SK-MEL-5 (cell line): ENCODE measurements at regions not wholly inside any gene's neighbourhood (a gene's known extent, or its start where the extent isn't known, plus 50 kb on each side); places are given as distances from the start of the nearest gene placed in this dataset.

ENCODE experiments used
- DNase-seq: peaks from one replicate; pipeline ENCODE4 v3.0.0-alpha.2; 2016; ENCODE audit warnings: low read depth, low spot score
- in situ Hi-C: cut with HindIII; loops from 2 replicates; pipeline ENCODE4 v1.10.0; 2016; ENCODE audit warnings: low sequenced_read_pairs, high pct_unique_total_duplicates, low pct_unique_long_range_greater_than_20kb

DNA sequence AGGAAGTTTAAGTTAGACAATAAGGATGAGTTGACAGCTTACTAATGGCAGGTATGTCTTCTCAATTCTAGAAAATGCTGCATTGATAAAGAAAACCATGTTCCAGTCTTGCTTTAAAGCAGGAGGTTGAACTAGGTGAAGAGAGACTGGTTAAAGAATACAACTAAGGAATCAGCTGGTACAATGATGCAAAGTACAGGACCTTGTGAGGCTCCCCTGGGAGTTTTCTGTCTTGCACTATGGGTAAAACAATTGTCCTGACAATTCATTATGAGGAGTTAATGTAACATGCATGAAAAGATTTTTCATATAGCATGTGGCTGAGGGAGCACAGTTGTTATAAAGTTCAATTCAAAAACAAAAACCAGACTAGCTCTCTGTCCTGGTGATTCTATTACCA is 157.2 kb downstream of the BMP2 start:
- DNase-seq, result no peak
- in situ Hi-C loops, result no loop called here

DNA sequence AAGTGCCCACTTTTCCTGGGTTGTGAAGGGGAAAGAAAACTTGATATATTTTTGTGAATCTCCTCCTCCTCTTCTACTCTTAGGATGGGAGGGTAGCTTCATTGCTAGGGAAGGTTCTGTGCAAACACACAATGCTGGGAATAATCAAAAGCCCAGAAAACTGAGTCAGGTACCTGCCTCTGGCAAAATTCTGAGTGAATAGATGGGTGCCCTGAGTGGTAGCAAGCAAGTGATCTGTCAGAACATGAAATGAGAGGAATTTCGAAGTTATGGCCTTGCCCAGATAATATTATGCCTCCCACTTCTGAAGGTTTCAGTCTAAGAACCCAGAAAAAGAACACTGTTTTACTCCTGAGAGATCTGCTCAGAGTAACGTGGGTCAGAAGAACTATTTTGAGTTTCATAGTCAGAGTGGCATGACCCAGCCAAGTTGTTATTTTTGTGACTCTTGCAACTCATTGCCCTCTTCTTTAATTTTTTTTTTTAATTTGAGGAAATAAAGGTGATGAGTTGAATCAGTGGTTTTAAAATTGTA is 158.3 kb downstream of the BMP2 start:
- in situ Hi-C loops, result no loop called here
- no peak for DNase-seq

DNA sequence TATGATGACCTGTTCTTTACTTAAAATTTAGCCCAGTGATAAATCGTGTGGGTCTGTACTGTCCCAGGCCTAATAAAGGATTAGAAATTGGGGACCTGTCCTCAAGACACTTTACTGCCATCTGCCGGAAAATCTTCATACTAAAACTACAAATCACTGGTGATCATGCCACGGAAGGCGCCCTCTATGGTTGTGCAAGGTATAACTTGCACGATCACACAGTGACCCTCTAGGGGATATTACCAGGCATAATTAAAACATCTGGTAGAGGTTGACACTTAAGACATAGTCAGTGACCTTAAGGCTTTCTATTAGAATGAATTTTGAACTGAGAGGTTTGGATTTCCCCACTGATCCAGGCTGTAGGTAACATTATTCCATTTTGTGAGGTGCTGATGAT is 172.6 kb downstream of the BMP2 start:
- in situ Hi-C loops, result no loop called here
- peak; percentile 84 for DNase-seq

GRCh38 chr20:6940876-6941275 is 173.4 kb downstream of the BMP2 start:
- in situ Hi-C loops, result no loop called here
- DNase-seq, result no peak

DNA sequence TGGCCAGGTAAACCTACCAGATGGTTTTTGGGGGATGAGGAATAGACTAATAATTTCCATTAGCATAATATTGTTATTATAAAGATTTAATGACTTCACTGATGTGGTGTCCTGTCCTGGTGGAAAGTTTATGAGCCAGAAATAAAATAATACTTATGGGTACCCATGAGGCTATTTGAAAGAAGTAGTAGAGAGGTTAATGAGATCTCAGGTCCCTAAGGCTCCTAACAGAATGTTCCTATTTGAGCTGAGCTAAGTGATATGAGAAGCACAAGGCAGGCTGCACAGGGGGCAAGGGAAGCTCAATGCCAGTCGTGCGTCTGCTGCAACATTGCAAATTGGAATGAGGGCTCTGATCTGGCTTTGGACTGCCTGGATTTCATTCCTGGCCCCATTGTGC is 174.1 kb downstream of the BMP2 start:
- in situ Hi-C loops, result no loop called here
- DNase-seq, result no peak

DNA sequence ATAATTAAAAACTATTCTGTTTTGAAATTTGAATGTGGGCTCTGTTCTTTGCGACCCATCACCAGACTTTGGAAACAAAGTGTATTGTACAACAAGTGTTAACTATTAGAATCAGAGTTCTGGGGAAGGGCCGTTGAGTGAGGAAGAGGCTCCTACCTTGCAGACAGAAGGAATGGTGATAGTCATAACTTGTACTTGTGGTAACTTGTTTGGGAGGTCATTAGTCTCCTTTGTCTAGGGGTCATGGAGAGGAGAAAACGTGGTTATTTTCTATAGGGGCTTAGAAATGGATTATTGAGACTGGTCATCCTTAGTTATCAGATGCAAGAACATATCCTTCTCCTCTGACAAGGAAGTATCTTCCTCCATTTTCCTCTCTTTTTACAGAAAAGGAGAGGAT is 174.8 kb downstream of the BMP2 start:
- in situ Hi-C loops, result no loop called here
- no peak for DNase-seq

DNA sequence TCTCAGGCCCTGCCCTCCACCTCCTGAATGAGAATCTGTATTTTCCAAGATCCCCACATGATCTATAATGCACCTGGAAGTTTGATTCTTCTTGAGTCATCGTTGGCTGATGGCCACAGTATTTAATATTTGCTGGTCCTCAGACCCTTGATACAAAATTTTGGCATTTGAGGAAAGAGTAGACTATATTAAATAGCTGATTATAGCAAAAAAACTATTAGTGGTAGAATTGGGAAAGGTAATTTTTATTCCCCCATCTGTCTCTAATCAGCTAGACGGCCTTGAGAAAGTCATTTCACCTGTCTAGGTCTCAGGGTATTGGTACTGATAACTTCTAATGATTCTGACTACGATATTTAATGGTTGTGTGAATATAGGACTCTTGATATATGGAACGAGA is 176.8 kb downstream of the BMP2 start:
- no peak for DNase-seq
- in situ Hi-C loops, result no loop called here

DNA sequence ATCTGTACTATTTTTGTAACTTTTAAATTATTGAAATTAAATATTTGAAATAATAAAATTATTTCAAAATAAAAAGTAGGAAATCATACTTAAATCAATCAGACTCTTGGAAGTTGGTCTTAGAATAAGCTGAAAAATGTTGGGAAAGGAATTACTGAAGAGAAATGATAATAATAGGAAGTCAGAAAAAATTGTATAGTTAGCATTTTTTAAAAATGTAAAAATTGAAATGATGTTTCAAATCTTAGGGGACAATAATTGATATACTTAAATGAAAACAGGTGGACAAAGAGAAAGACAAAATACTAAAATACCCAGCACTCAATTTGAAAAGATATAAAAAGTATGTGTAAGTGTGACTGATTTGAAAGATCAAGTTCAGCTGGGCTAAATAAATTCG is 186.1 kb downstream of the BMP2 start:
- no peak for DNase-seq
- in situ Hi-C loops, result no loop called here

DNA sequence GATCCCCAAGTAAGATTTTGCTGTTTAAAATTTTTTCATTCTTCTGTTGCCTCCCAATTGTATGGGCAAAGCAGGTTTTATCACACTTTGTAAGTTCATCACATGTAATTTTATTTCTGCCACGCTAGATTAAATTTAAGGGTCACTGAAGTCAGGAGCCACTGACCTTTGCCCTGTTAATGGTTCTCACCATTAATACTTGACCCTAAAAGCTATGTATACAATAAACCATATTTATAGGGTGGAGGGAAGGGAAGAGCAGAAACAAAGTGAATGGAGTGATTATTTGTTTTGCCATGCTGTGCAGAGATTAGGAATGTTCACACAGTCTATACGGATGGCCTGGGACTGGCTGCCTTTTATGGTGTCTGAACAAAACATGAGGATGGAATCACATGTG is 186.7 kb downstream of the BMP2 start:
- in situ Hi-C loops, result no loop called here
- DNase-seq, result no peak

- in situ Hi-C loops, result no loop called here
- DNase-seq, result no peak
Observed at GRCh38 chr20:6956056-6956455, 188.6 kb downstream of the BMP2 start.

- DNase-seq, result no peak
- in situ Hi-C loops, result no loop called here
Observed at GRCh38 chr20:6956574-6956973, 189.1 kb downstream of the BMP2 start.

DNA sequence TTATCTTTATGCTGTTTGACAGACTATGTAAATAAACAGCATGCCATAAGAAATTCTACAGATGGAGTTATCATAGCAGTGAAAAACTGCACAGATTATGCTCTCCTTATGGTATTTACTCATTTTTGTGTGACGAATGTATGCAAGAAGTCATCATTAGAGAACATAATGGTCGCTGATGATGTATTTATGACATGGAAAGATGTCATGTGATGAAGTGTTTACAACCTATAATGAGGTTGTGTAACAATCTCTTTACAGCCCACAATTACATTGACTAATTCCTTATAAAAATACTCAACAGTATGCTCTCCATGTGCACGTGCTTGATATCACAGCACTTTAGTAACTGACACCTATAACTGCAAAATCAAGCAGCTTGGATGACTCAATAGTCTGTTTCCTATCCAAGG is 192.4 kb downstream of the BMP2 start:
- no peak for DNase-seq
- in situ Hi-C loops, result no loop called here

GRCh38 chr20:6966721-6967120 is 199.2 kb downstream of the BMP2 start:
- no peak for DNase-seq
- in situ Hi-C loops, result no loop called here

- no peak for DNase-seq
- in situ Hi-C loops, result no loop called here
Observed at GRCh38 chr20:6974838-6975237, 207.4 kb downstream of the BMP2 start.

DNA sequence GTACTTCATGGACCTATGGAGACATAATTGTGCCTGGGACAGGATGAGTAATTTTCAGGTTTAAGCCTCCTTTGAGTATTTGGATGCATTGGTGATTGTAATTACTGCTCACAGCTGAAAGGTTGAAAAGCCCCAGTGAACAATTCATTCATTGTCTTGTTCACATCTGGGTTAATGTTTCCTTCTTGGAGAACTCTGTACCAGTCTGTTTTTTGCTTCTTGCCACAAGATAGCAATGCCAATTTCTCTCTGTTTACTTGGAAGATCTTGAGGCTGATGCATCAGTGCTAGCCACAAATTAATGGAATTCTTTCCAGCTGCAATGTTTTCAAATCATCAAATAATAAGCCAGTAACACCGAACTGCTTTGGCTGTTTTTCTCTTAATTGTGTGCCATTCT is 207.8 kb downstream of the BMP2 start:
- no peak for DNase-seq
- in situ Hi-C loops, result no loop called here

- in situ Hi-C loops, result no loop called here
- DNase-seq, result no peak
Observed at GRCh38 chr20:6976106-6976900, 208.8 kb downstream of the BMP2 start.

GRCh38 chr20:6979621-6980020 is 212.1 kb downstream of the BMP2 start:
- in situ Hi-C loops, result no loop called here
- no peak for DNase-seq

DNA sequence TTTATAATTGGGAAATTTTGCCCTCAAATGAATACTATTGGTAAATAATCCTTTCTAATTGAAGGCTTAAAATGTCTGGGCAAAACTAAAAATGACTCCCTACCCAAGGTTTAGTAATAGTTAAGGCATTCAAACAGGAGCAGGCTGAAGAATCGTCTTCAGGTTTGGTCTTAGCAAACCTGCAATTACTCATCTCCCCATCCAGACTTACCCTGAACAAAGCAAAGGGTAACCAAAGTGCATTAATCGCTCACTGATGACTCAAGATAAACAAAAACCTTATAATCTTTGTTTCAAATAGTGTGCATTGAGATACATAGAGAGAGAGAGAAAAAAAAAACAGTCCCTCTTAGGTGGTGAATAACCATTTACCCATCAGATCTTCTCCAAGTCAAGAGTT is 225.5 kb downstream of the BMP2 start:
- in situ Hi-C loops, result no loop called here
- no peak for DNase-seq

- in situ Hi-C loops, result no loop called here
- no peak for DNase-seq
Observed at GRCh38 chr20:6993511-6993910, 226.0 kb downstream of the BMP2 start.

GRCh38 chr20:6994452-6994851 is 227.0 kb downstream of the BMP2 start:
- no peak for DNase-seq
- in situ Hi-C loops, result no loop called here
